PC-9 (cell line): ENCODE measurements at regions not wholly inside any gene's neighbourhood (a gene's known extent, or its start where the extent isn't known, plus 50 kb on each side); places are given as distances from the start of the nearest gene placed in this dataset.

Source experiments
- EZH2 ChIP-seq: fragments of 200-600 bp; sonication (generic); IDR thresholded peaks from 2 replicates; pipeline ENCODE4 v1.8.0; 2017; ENCODE audit warnings: antibody characterized with exemption, low read depth
- TF ChIP-seq, protein P1 (sequence below): fragments of 200-600 bp; sonication (generic); conservative IDR thresholded peaks from 2 replicates; pipeline ENCODE4 v1.6.1; 2017; ENCODE audit warnings: mixed run types, antibody characterized with exemption, mild to moderate bottlenecking, moderate library complexity

DNA sequence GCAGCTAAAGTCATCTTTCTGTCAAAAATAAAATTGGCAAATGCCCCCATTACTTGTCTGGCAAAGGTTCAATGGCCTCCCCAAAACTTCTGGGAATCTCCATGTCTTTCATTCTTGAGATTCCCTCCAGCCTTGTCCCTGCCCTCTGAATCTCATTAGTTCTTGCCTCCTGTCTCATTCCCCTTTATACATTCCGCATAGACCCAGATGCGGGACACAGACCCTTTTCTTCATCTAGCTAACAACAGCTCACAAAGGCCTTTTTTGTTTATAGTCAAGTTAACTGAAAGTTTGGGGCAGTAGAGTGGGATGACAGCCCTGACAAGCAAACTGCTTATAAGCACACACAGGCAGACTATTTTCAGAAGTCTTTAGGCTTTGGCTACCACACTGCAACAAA lies 306.1 kb upstream of the FAM241A start:
- TF ChIP-seq, protein P1, sequence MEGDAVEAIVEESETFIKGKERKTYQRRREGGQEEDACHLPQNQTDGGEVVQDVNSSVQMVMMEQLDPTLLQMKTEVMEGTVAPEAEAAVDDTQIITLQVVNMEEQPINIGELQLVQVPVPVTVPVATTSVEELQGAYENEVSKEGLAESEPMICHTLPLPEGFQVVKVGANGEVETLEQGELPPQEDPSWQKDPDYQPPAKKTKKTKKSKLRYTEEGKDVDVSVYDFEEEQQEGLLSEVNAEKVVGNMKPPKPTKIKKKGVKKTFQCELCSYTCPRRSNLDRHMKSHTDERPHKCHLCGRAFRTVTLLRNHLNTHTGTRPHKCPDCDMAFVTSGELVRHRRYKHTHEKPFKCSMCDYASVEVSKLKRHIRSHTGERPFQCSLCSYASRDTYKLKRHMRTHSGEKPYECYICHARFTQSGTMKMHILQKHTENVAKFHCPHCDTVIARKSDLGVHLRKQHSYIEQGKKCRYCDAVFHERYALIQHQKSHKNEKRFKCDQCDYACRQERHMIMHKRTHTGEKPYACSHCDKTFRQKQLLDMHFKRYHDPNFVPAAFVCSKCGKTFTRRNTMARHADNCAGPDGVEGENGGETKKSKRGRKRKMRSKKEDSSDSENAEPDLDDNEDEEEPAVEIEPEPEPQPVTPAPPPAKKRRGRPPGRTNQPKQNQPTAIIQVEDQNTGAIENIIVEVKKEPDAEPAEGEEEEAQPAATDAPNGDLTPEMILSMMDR: no peak
- no peak for TF ChIP-seq EZH2
